HepG2 (cell line): ENCODE measurements at regions not wholly inside any gene's neighbourhood (a gene's known extent, or its start where the extent isn't known, plus 50 kb on each side); places are given as distances from the start of the nearest gene placed in this dataset.

Source experiments
- ATAC-seq: fragments of 200-7000 bp; cut with Tn5 transposase; 3 replicates; pipeline ENCODE4 v1.9.1; 2020; ENCODE audit warnings: mild to moderate bottlenecking, moderate library complexity
- BruUV-seq: library from RNA; stranded (reverse); fragments of 400-500 nt; replicated peaks from 2 replicates; lab custom pipeline; 2021; lab: Mats Ljungman, UMichigan
- CTCF ChIA-PET: fragments of 300-600 bp; formaldehyde crosslinking; extraction: SDS; loops from one replicate; lab custom pipeline; 2021; ENCODE audit warnings: low total read pairs, inconsistent platforms, low intra/inter-chr PET ratio; lab: Yijun Ruan, JAX
- POLR2A ChIA-PET: fragments of 350-600 bp; sonication (Branson Sonifier 250); formaldehyde crosslinking; loops from one replicate; lab custom pipeline; 2020; ENCODE audit warnings: antibody characterized with exemption, inconsistent platforms; lab: Yijun Ruan, JAX
- DNase-seq: peaks from one replicate; pipeline ENCODE4 v3.0.0-alpha.2; 2015; ENCODE audit warnings: low spot score
- FAIRE-seq: peaks from 3 replicates; lab custom pipeline; 2011; peaks lifted over from hg19 to GRCh38; lab: Jason Lieb, UNC
- H2AFZ ChIP-seq: one replicate; pipeline ENCODE4 v1.6.1; 2011; ENCODE audit warnings: low read length, inconsistent platforms
- H3K27ac ChIP-seq: fragments of 300-600 bp; 3 replicates; pipeline ENCODE4 v1.8.0; 2011; ENCODE audit warnings: mixed run types, mild to moderate bottlenecking, mixed read lengths, low read length, inconsistent platforms; ENCODE audit not compliant: insufficient read depth; ENCODE audit errors: extremely low read length
- H3K27me3 ChIP-seq, 2 experiments: fragments of 200-600 bp in 1 of 2; 2 replicates in 1 of 2; 3 replicates in 1 of 2; pipeline versions ENCODE4 v1.6.0 to v1.8.0; 2011; ENCODE audit warnings: low read length in 2 of 2, mild to moderate bottlenecking in 2 of 2, moderate library complexity in 2 of 2, inconsistent platforms in 1 of 2; ENCODE audit not compliant: insufficient read depth in 2 of 2, control insufficient read depth in 1 of 2
- H3K36me3 ChIP-seq, 2 experiments: fragments of 200-600 bp in 1 of 2; replicated peaks in 1 of 2; 2 replicates in 1 of 2; 3 replicates in 1 of 2; pipeline versions ENCODE4 v1.5.1 to v1.8.0; 2011; ENCODE audit warnings: low read length in 2 of 2, inconsistent platforms in 1 of 2; ENCODE audit not compliant: insufficient read depth in 2 of 2, control insufficient read depth in 1 of 2
- H3K4me1 ChIP-seq: 2 replicates; pipeline ENCODE4 v1.5.1; 2012; ENCODE audit warnings: low read length, inconsistent platforms; ENCODE audit not compliant: insufficient read depth
- H3K4me2 ChIP-seq: 2 replicates; pipeline ENCODE4 v1.6.0; 2011; ENCODE audit warnings: low read depth, low read length, inconsistent platforms
- H3K4me3 ChIP-seq, 3 experiments: fragments of 200-600 bp in 1 of 3; sonication (generic), shearing (Covaris generic) in 1 of 3; replicated peaks in 1 of 3; 2 replicates each; pipeline ENCODE4 v1.5.1; 2011 to 2016; ENCODE audit warnings: low read length in 3 of 3, inconsistent platforms in 2 of 3, low read depth in 2 of 3, mild to moderate bottlenecking in 2 of 3, control low read depth in 1 of 3, mixed read lengths in 1 of 3; ENCODE audit not compliant: insufficient read depth in 1 of 3
- H3K79me2 ChIP-seq: one replicate; pipeline ENCODE4 v1.6.1; 2011; ENCODE audit warnings: low read length, inconsistent platforms; ENCODE audit not compliant: insufficient read depth
- H3K9ac ChIP-seq: 2 replicates; pipeline ENCODE4 v1.6.0; 2011; ENCODE audit warnings: mild to moderate bottlenecking, low read depth, low read length, inconsistent platforms; ENCODE audit not compliant: insufficient read depth
- H3K9me3 ChIP-seq: 2 replicates; pipeline ENCODE4 v1.5.1; 2012; ENCODE audit warnings: mild to moderate bottlenecking, low read length
- H4K20me1 ChIP-seq: 2 replicates; pipeline ENCODE4 v1.6.0; 2011; ENCODE audit warnings: inconsistent platforms, mild to moderate bottlenecking, low read length, moderate library complexity; ENCODE audit not compliant: insufficient read depth
- FOXP1 ChIP-seq, 2 experiments: fragments of 450-650 bp in 1 of 2; IDR thresholded peaks; 2 replicates each; pipeline ENCODE4 v1.6.1; 2017 to 2018; ENCODE audit warnings: antibody characterized with exemption in 1 of 2
- GPBP1L1 ChIP-seq: sonication (generic); formaldehyde crosslinking; IDR thresholded peaks from 2 replicates; pipeline ENCODE4 v1.5.0; 2020; ENCODE audit warnings: mild to moderate bottlenecking, missing genetic modification reagents
- MXI1 ChIP-seq: IDR thresholded peaks from 3 replicates; pipeline ENCODE4 v1.6.1; 2012; ENCODE audit warnings: low read depth, low read length, inconsistent platforms, borderline replicate concordance
- SOX5 ChIP-seq: IDR thresholded peaks from 2 replicates; pipeline ENCODE4 v1.6.1; 2016; ENCODE audit warnings: borderline replicate concordance
- ZNF337 ChIP-seq: sonication (generic); formaldehyde crosslinking; IDR thresholded peaks from 2 replicates; pipeline ENCODE4 v1.5.1; 2020; ENCODE audit warnings: missing genetic modification reagents, low read depth, mild to moderate bottlenecking, borderline replicate concordance
- ZNF800 ChIP-seq: sonication (generic); formaldehyde crosslinking; IDR thresholded peaks from 2 replicates; pipeline ENCODE4 v1.4.0; 2020; ENCODE audit warnings: missing genetic modification reagents
- ZSCAN21 ChIP-seq: sonication (generic); formaldehyde crosslinking; IDR thresholded peaks from 2 replicates; pipeline ENCODE4 v1.8.0; 2022; ENCODE audit warnings: mild to moderate bottlenecking, missing genetic modification reagents, moderate library complexity, borderline replicate concordance
- WGBS: methylation state at CpG from one replicate; pipeline ENCODE4 v1.1.6; 2017; ENCODE audit warnings: low lambda C conversion rate; 5-methylcytosine and 5-hydroxymethylcytosine counted together
- in situ Hi-C: cut with HindIII; loops from 2 replicates; pipeline ENCODE4 v1.10.0; 2017; ENCODE audit warnings: low pct_unique_long_range_greater_than_20kb; ENCODE audit not compliant: extremely low pct_ligation_motif_present
- intact Hi-C: fragments of 100-400 bp; cut with micrococcal nuclease; formaldehyde crosslinking; loops from one replicate; pipeline ENCODE4 v1.10.0; 2022; ENCODE audit not compliant: unreplicated experiment

- Histone ChIP-seq H3K4me2 (no peak overlapping the region), H3K4me1 (no peaks in the 10 kb centered on the region), H3K27ac (no peak overlapping the region), H3K9ac (no peak overlapping the region), H4K20me1 (no peaks in the 10 kb centered on the region), H3K79me2 (no peaks in the 10 kb centered on the region), H3K27me3 (no peaks in the 10 kb centered on the region), H3K36me3 (no peaks in the 10 kb centered on the region), H3K4me3 (no peak overlapping the region), H3K9me3 (peaks cover 27% of the 10 kb centered on the region), H2AFZ (no peak overlapping the region)
- 3% methylated on average over 3 of the region's 3 CpGs for WGBS
- intact Hi-C loops (no loop called here), in situ Hi-C loops (no loop called here)
- CTCF ChIA-PET: no interaction called here
- TF ChIP-seq ZNF800 (CRISPR knock-in tag): no peak
- TF ChIP-seq SOX5 (CRISPR knock-in tag): no peak
- TF ChIP-seq ZNF337: peak; percentile 98; the same call in 1 of the 2 replicates
- TF ChIP-seq MXI1: no peak
- no peak for FAIRE-seq
- BruUV-seq: no TSS peak
- POLR2A ChIA-PET: no interaction called here
- no peak for DNase-seq
- ATAC-seq: no peak
Measured at GRCh38 chr3:105130911-105131310, 235.8 kb upstream of the ALCAM start.

GRCh38 chr3:105137911-105138310, 228.8 kb upstream of the ALCAM start:
- FAIRE-seq (no peak), DNase-seq (no peak), ATAC-seq (no peak)
- WGBS: 0% methylated on average over 1 of the region's 1 CpG
- Histone ChIP-seq H3K4me1 (no peaks in the 10 kb centered on the region), H3K4me2 (no peak overlapping the region), H2AFZ (no peak overlapping the region), H4K20me1 (no peaks in the 10 kb centered on the region), H3K9ac (no peak overlapping the region), H3K79me2 (no peaks in the 10 kb centered on the region), H3K27me3 (no peaks in the 10 kb centered on the region), H3K9me3 (no peaks in the 10 kb centered on the region), H3K36me3 (no peaks in the 10 kb centered on the region), H3K27ac (no peak overlapping the region), H3K4me3 (no peak overlapping the region)
- POLR2A ChIA-PET: no interaction called here
- no TSS peak for BruUV-seq
- CTCF ChIA-PET: no interaction called here
- intact Hi-C loops (no loop called here), in situ Hi-C loops (no loop called here)
- TF ChIP-seq ZSCAN21 (no peak), GPBP1L1 (CRISPR knock-in tag) (no peak), FOXP1 (IDR thresholded peaks at IDR 0.05) (no peak), FOXP1 (CRISPR knock-in tag; IDR thresholded peaks at IDR 0.05) (no peak)
